IMR-90 (cell line): ENCODE measurements at regions not wholly inside any gene's neighbourhood (a gene's known extent, or its start where the extent isn't known, plus 50 kb on each side); places are given as distances from the start of the nearest gene placed in this dataset.

Source experiments
- ATAC-seq: fragments of 200-7000 bp; cut with Tn5 transposase; 2 replicates; pipeline ENCODE4 v1.9.1; 2020; ENCODE audit warnings: low read depth, mild to moderate bottlenecking, moderate library complexity
- BruUV-seq: library from RNA; stranded (reverse); fragments of 400-500 nt; replicated peaks from 2 replicates; lab custom pipeline; 2021; lab: Mats Ljungman, UMichigan
- CTCF ChIA-PET: fragments of 300-600 bp; formaldehyde crosslinking; extraction: SDS; loops from one replicate; lab custom pipeline; 2021; ENCODE audit warnings: antibody characterized with exemption; lab: Yijun Ruan, JAX
- POLR2A ChIA-PET: fragments of 300-600 bp; sonication (Branson Sonifier 250); formaldehyde crosslinking; loops from one replicate; lab custom pipeline; 2022; ENCODE audit warnings: antibody characterized with exemption; ENCODE audit not compliant: unreplicated experiment; lab: Charles Lee
- DNase-seq: peaks from one replicate; pipeline ENCODE4 v3.0.0; 2013
- H2AFZ ChIP-seq: replicated peaks from 2 replicates; pipeline ENCODE3; 2013; ENCODE audit warnings: low read length, mild to moderate bottlenecking; ENCODE audit not compliant: poor library complexity
- H2AK5ac ChIP-seq: 2 replicates; pipeline ENCODE4 v1.6.1; 2013; ENCODE audit warnings: low read depth, low read length, inconsistent platforms
- H2AK9ac ChIP-seq: replicated peaks from 2 replicates; pipeline ENCODE3; 2013; ENCODE audit warnings: mild to moderate bottlenecking, low read depth, low read length, moderate library complexity; ENCODE audit not compliant: poor library complexity
- H2BK120ac ChIP-seq: 2 replicates; pipeline ENCODE4 v1.6.1; 2013; ENCODE audit warnings: low read depth, low read length, inconsistent platforms
- H2BK15ac ChIP-seq: 3 replicates; pipeline ENCODE4 v1.6.1; 2013; ENCODE audit warnings: low read depth, low read length, inconsistent platforms
- H2BK20ac ChIP-seq: 2 replicates; pipeline ENCODE4 v1.6.1; 2013; ENCODE audit warnings: low read depth, mild to moderate bottlenecking, inconsistent platforms, low read length, moderate library complexity
- H2BK5ac ChIP-seq: 2 replicates; pipeline ENCODE4 v1.6.1; 2013; ENCODE audit warnings: mild to moderate bottlenecking, low read depth, low read length, inconsistent platforms; ENCODE audit not compliant: poor library complexity, severe bottlenecking
- H3K14ac ChIP-seq: replicated peaks from 2 replicates; pipeline ENCODE4 v1.6.1; 2013; ENCODE audit warnings: low read depth, low read length, inconsistent platforms
- H3K18ac ChIP-seq: 2 replicates; pipeline ENCODE4 v1.6.1; 2013; ENCODE audit warnings: low read depth, low read length, control low read depth
- H3K23ac ChIP-seq: 2 replicates; pipeline ENCODE4 v1.6.1; 2013; ENCODE audit warnings: low read depth, low read length, inconsistent platforms
- H3K27ac ChIP-seq: 2 replicates; pipeline ENCODE4 v1.5.1; 2013; ENCODE audit warnings: mild to moderate bottlenecking, control low read depth, low read length; ENCODE audit not compliant: insufficient read depth
- H3K27me3 ChIP-seq: 2 replicates; pipeline ENCODE4 v1.6.1; 2013; ENCODE audit warnings: low read length; ENCODE audit not compliant: control insufficient read depth, insufficient read depth
- H3K36me3 ChIP-seq: 2 replicates; pipeline ENCODE4 v1.6.1; 2013; ENCODE audit warnings: low read length, mixed read lengths; ENCODE audit not compliant: control insufficient read depth, insufficient read depth
- H3K4ac ChIP-seq: 2 replicates; pipeline ENCODE4 v1.6.1; 2013; ENCODE audit warnings: low read depth, low read length, inconsistent platforms
- H3K4me1 ChIP-seq: 2 replicates; pipeline ENCODE4 v1.6.1; 2013; ENCODE audit warnings: low read length, mixed read lengths; ENCODE audit not compliant: control insufficient read depth, insufficient read depth
- H3K4me2 ChIP-seq: 2 replicates; pipeline ENCODE4 v1.6.1; 2013; ENCODE audit warnings: low read depth, mild to moderate bottlenecking, control low read depth, low read length, moderate library complexity
- H3K4me3 ChIP-seq: 2 replicates; pipeline ENCODE4 v1.5.1; 2013; ENCODE audit warnings: low read depth, mild to moderate bottlenecking, control low read depth, low read length, moderate library complexity; ENCODE audit not compliant: insufficient read depth
- H3K56ac ChIP-seq: 2 replicates; pipeline ENCODE4 v1.6.1; 2013; ENCODE audit warnings: low read length, inconsistent platforms; ENCODE audit not compliant: insufficient read depth; ENCODE audit errors: extremely low read depth
- H3K79me1 ChIP-seq, 2 experiments: 2 replicates each; pipeline ENCODE4 v1.6.1; 2013; ENCODE audit warnings: low read length in 2 of 2, inconsistent platforms in 1 of 2, low read depth in 1 of 2
- H3K9ac ChIP-seq: 2 replicates; pipeline ENCODE4 v1.6.1; 2013; ENCODE audit warnings: low read depth, low read length, control low read depth
- H3K9me1 ChIP-seq: 2 replicates; pipeline ENCODE4 v1.6.1; 2013; ENCODE audit warnings: low read length, inconsistent platforms; ENCODE audit not compliant: insufficient read depth
- H3K9me3 ChIP-seq: 2 replicates; pipeline ENCODE4 v1.6.1; 2013; ENCODE audit warnings: low read length; ENCODE audit not compliant: control insufficient read depth, insufficient read depth
- H4K20me1 ChIP-seq: 2 replicates; pipeline ENCODE4 v1.6.1; 2013; ENCODE audit warnings: low read length, inconsistent platforms; ENCODE audit not compliant: insufficient read depth
- H4K5ac ChIP-seq: 2 replicates; pipeline ENCODE4 v1.6.1; 2013; ENCODE audit warnings: mild to moderate bottlenecking, low read depth, low read length, control low read depth
- H4K8ac ChIP-seq, 2 experiments: 2 replicates each; pipeline ENCODE4 v1.6.1; 2013; ENCODE audit warnings: low read depth in 2 of 2, low read length in 2 of 2, control low read depth in 1 of 2, inconsistent platforms in 1 of 2
- H4K91ac ChIP-seq: 2 replicates; pipeline ENCODE4 v1.6.1; 2013; ENCODE audit warnings: low read depth, low read length, inconsistent platforms; ENCODE audit not compliant: insufficient read depth
- BHLHE40 ChIP-seq: fragments of 150-350 bp; IDR thresholded peaks from 2 replicates; pipeline ENCODE4 v1.6.1; 2016; ENCODE audit warnings: mild to moderate bottlenecking, low read depth, low read length
- CEBPB ChIP-seq: IDR thresholded peaks from 2 replicates; pipeline ENCODE4 v1.6.1; 2012; ENCODE audit warnings: low read depth, low read length, improper control_type of control experiment
- CHD1 ChIP-seq: IDR thresholded peaks from 2 replicates; pipeline ENCODE4 v1.6.1; 2012; ENCODE audit warnings: low read depth, low read length, improper control_type of control experiment
- CTCF ChIP-seq: conservative IDR thresholded peaks from 2 replicates; pipeline ENCODE4 v1.5.1; 2012; ENCODE audit warnings: mild to moderate bottlenecking, low read depth, low read length, improper control_type of control experiment
- ELK1 ChIP-seq: fragments of 150-350 bp; IDR thresholded peaks from 2 replicates; pipeline ENCODE4 v1.6.1; 2016; ENCODE audit warnings: low read depth, mild to moderate bottlenecking, low read length, moderate library complexity, borderline replicate concordance
- FOS ChIP-seq: fragments of 150-350 bp; IDR thresholded peaks from 2 replicates; pipeline ENCODE4 v1.6.1; 2016; ENCODE audit warnings: low read depth, low read length
- MAFK ChIP-seq: IDR thresholded peaks from 2 replicates; pipeline ENCODE4 v1.6.1; 2012; ENCODE audit warnings: low read depth, low read length, improper control_type of control experiment
- MAZ ChIP-seq: IDR thresholded peaks from 2 replicates; pipeline ENCODE4 v1.6.1; 2012; ENCODE audit warnings: low read depth, mild to moderate bottlenecking, low read length, improper control_type of control experiment, moderate library complexity, borderline replicate concordance
- MXI1 ChIP-seq: IDR thresholded peaks from 2 replicates; pipeline ENCODE4 v1.6.1; 2012; ENCODE audit warnings: low read depth, mild to moderate bottlenecking, low read length, moderate library complexity, borderline replicate concordance
- NFE2L2 ChIP-seq: fragments of 150-350 bp; IDR thresholded peaks from 2 replicates; pipeline ENCODE4 v1.6.1; 2016; ENCODE audit warnings: low read depth, mild to moderate bottlenecking, low read length
- POLR2A ChIP-seq: IDR thresholded peaks from 2 replicates; pipeline ENCODE4 v1.6.1; 2012; ENCODE audit warnings: mild to moderate bottlenecking, low read depth, low read length
- RAD21 ChIP-seq: IDR thresholded peaks from 2 replicates; pipeline ENCODE4 v1.6.1; 2012; ENCODE audit warnings: low read length, improper control_type of control experiment
- RCOR1 ChIP-seq: IDR thresholded peaks from 2 replicates; pipeline ENCODE4 v1.6.1; 2012; ENCODE audit warnings: mild to moderate bottlenecking, low read length, improper control_type of control experiment; ENCODE audit not compliant: insufficient replicate concordance
- RFX5 ChIP-seq: IDR thresholded peaks from 2 replicates; pipeline ENCODE4 v1.8.0; 2012; ENCODE audit warnings: low read depth, mild to moderate bottlenecking, low read length, moderate library complexity
- SMC3 ChIP-seq: fragments of 150-350 bp; IDR thresholded peaks from 2 replicates; pipeline ENCODE4 v1.6.1; 2016; ENCODE audit warnings: low read depth, mild to moderate bottlenecking, antibody characterized with exemption, low read length, moderate library complexity
- USF2 ChIP-seq: fragments of 150-350 bp; IDR thresholded peaks from 2 replicates; pipeline ENCODE4 v1.6.1; 2017; ENCODE audit warnings: mild to moderate bottlenecking, antibody characterized with exemption, low read length, low read depth
- WGBS, 2 experiments: methylation state at CpG; one replicate each; pipeline versions ENCODE4 v1.1.5 to v1.1.7; 2013; ENCODE audit warnings: missing lambda C conversion rate in 2 of 2; ENCODE audit not compliant: insufficient read length in 1 of 2; ENCODE audit errors: extremely low coverage in 2 of 2; 5-methylcytosine and 5-hydroxymethylcytosine counted together
- dilution Hi-C: fragments of 300-500 bp; cut with HindIII; formaldehyde crosslinking; loops from one replicate; pipeline ENCODE4 v1.14.3; 2018; ENCODE audit warnings: low sequenced_read_pairs; ENCODE audit not compliant: unreplicated experiment
- in situ Hi-C: fragments of 300-500 bp; cut with MboI; formaldehyde crosslinking; loops from 3 replicates; pipeline ENCODE4 v1.14.3; 2019; ENCODE audit warnings: low sequenced_read_pairs, inconsistent platforms, mixed read lengths
- intact Hi-C: fragments of 100-400 bp; cut with micrococcal nuclease; formaldehyde crosslinking; loops from 2 replicates; pipeline ENCODE4 v1.10.0; 2022

GRCh38 chr2:34723683-34724082 is 1124.6 kb upstream of the FAM98A start:
- CTCF ChIA-PET = no interaction called here
- no CpG with 5 or more reads among the region's 1 CpG for WGBS, 2 experiments

More at GRCh38 chr2:34723683-34724082, 1124.6 kb upstream of the FAM98A start:
- Histone ChIP-seq H3K27ac (no peak overlapping the region), H2AFZ (no peak overlapping the region), H4K5ac (no peak overlapping the region), H4K20me1 (no peaks in the 10 kb centered on the region), H3K27me3 (no peaks in the 10 kb centered on the region), H2BK120ac (no peak overlapping the region), H2AK5ac (no peak overlapping the region), H3K9me3 (peaks cover 7% of the 10 kb centered on the region), H3K79me1 (no peaks in the 10 kb centered on the region), H3K4me3 (no peak overlapping the region), H3K56ac (no peak overlapping the region), H3K9ac (no peak overlapping the region), H2BK20ac (no peak overlapping the region), H3K4me2 (no peak overlapping the region), H4K8ac (no peak overlapping the region), H3K36me3 (no peaks in the 10 kb centered on the region), H3K4me1 (no peaks in the 10 kb centered on the region), H2BK15ac (no peak overlapping the region), H3K4ac (no peak overlapping the region), H2AK9ac (no peak overlapping the region), H2BK5ac (no peak overlapping the region), H3K23ac (no peak overlapping the region), H3K18ac (no peak overlapping the region), H4K91ac (no peak overlapping the region), H3K9me1 (no peaks in the 10 kb centered on the region), H3K14ac (no peak overlapping the region)
- TF ChIP-seq CTCF (no peak), RCOR1 (no peak), ELK1 (no peak), BHLHE40 (no peak), FOS (no peak), USF2 (no peak), POLR2A (no peak), CEBPB (no peak), MAZ (no peak), RAD21 (no peak), RFX5 (no peak), NFE2L2 (no peak), CHD1 (no peak), SMC3 (no peak), MAFK (no peak), MXI1 (no peak)
- in situ Hi-C loops = no loop called here
- ATAC-seq = no peak
- POLR2A ChIA-PET = no interaction called here
- no peak for DNase-seq
- no TSS peak for BruUV-seq
- intact Hi-C loops = no loop called here
- dilution Hi-C loops = no loop called here
